DND-41 (cell line): ENCODE measurements at regions not wholly inside any gene's neighbourhood (a gene's known extent, or its start where the extent isn't known, plus 50 kb on each side); places are given as distances from the start of the nearest gene placed in this dataset.

Experiments
- EZH2 ChIP-seq: IDR thresholded peaks from 3 replicates; pipeline ENCODE4 v1.6.1; 2012; ENCODE audit warnings: borderline replicate concordance, low read depth, mild to moderate bottlenecking, moderate library complexity, low read length, inconsistent platforms; ENCODE audit not compliant: severe bottlenecking
- TF ChIP-seq, protein P1 (sequence below): IDR thresholded peaks from 2 replicates; pipeline ENCODE4 v1.5.1; 2012; ENCODE audit warnings: borderline replicate concordance, low read length, moderate library complexity, mild to moderate bottlenecking; ENCODE audit not compliant: poor library complexity, severe bottlenecking; ENCODE audit errors: extremely low read depth

DNA sequence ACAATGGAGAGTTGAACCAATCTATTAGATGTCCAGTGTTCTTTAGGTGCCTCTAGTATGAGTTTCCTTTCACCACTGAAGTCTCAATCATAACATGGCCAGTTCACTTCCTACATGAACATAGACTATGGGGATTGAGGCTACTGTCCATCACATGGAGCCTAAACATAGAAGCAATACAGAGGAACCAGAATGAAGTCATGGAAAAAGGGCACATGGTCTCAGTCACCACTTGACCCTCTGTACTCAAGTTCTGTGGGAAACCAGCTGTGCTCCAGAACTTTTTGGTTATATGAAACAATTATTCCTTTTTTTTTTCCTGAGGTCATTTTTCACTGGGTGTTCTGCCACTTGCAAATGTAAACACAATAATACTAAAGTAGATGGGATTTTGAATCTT is 762.5 kb downstream of the CBLN4 start:
- TF ChIP-seq, protein P1, sequence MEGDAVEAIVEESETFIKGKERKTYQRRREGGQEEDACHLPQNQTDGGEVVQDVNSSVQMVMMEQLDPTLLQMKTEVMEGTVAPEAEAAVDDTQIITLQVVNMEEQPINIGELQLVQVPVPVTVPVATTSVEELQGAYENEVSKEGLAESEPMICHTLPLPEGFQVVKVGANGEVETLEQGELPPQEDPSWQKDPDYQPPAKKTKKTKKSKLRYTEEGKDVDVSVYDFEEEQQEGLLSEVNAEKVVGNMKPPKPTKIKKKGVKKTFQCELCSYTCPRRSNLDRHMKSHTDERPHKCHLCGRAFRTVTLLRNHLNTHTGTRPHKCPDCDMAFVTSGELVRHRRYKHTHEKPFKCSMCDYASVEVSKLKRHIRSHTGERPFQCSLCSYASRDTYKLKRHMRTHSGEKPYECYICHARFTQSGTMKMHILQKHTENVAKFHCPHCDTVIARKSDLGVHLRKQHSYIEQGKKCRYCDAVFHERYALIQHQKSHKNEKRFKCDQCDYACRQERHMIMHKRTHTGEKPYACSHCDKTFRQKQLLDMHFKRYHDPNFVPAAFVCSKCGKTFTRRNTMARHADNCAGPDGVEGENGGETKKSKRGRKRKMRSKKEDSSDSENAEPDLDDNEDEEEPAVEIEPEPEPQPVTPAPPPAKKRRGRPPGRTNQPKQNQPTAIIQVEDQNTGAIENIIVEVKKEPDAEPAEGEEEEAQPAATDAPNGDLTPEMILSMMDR = no peak
- no peak for TF ChIP-seq EZH2
